UCSD-AML1 (cell line): ENCODE measurements at regions not wholly inside any gene's neighbourhood (a gene's known extent, or its start where the extent isn't known, plus 50 kb on each side); places are given as distances from the start of the nearest gene placed in this dataset.
A peak's percentile ranks its signal among the peaks of the same experiment; 100 is the strongest.

Experiments
- DNase-seq: peaks from one replicate; lab custom pipeline; 2025; ENCODE audit not compliant: unreplicated experiment; lab: John Stamatoyannopoulos, UW

GRCh38 chr7:34269084-34269483 lies 363.7 kb downstream of the BMPER start:
- no peak for DNase-seq

DNA sequence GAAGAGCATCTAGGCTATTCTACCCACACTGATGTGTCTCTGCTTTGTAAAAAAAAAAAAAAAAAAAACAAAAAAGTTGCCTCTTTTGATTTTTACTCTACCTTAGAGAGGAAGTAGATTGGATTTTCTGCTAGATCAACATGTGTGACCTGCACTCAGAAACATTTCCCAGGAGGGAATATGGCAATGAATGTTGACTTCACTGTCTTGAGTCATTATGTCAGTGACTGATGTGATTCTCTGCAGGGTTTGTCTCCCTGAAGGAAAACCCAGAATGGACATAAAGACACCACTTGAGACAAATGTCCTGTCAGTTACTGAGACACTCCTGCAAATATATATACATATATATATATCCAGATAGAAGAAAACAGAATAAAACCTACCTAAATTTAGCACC lies 370.3 kb downstream of the BMPER start:
- DNase-seq, result no peak

DNA sequence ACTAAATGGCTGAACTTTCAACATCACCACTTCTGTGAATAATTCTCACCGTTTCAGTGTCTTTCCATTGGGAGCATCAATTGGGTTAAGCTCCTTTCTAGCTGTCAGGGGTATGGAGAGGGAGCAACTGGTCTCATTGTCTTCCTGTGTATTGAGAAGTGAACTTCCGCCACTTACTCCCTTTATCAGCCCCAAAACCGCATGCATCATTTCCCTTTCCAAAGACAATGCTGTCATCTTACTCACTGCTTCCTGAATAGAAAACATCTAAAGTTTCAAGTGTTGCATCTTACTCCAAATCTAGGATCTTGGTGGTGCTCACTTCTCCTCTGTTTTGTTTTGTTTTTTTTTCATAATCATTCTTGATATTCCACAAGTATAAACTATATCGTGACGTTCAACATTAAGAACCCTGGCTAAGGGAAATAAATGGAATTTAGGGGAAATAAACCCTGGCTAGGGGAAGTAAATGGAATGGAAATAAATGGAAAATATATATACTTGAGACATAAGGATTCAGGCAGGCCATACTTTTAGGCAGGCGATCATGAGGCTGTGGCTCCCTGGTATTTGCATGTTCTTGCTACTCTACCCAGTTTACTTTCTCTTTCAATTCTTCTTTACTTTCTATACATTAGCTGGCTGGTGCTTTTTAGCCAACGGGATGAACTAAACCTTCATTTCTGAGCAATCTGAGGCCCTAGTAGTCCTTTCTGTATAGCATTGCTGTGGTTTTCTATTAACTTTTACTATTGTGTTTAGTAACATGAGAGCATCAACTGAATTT lies 371.9 kb downstream of the BMPER start:
- DNase-seq, result no peak

GRCh38 chr7:34277803-34278199 lies 372.5 kb downstream of the BMPER start:
- DNase-seq, result no peak

GRCh38 chr7:34281260-34281659 lies 375.9 kb downstream of the BMPER start:
- DNase-seq, result no peak

- no peak for DNase-seq
These were observed 375.7 kb upstream of the NPSR1 start for GRCh38 chr7:34282271-34282670.

- no peak for DNase-seq
These were observed 361.4 kb upstream of the NPSR1 start for GRCh38 chr7:34296663-34297062.

DNA sequence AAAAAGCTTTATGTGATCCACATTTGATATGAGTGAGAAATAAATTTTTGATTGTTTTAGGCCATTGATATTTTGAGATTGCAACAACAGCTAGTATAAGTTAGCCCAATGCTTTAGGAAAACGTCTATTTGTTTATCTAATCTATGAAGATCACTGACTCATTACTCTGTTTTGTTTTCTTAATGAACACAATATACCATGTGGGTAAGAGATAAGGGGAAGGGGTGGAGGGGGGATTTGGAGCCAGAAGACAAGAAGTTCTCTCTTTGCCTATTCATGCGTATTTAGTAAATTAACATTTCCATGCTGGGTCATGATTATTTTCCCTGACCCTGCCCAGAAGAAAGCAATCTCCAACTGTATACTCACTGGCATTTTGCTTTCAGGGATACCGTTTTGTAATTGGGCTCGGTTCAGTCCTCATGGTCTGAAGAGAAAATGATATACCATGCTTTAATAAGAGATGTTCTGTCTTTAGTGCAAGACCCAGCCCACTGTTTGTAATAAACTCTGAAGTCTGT lies 359.5 kb upstream of the NPSR1 start:
- no peak for DNase-seq

GRCh38 chr7:34299066-34299465 lies 359.0 kb upstream of the NPSR1 start:
- no peak for DNase-seq

DNA sequence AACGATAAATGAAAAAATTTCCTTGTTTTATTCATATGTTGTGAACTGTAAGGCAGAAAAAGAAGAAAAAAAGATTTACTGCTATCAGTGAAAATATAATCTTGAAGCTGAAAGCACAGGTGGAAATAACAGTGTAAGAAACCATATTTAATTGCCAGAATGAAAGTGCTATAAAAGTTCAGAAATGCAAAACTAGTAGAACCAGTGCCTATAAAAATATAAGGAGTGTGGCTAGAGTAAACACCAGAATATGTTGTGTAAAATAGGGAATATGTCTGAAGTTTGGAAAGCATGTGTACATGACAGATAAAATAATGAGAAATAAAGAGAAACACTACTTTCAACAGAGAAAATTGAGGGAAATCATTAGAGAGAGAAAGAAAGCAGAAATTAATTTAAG lies 350.5 kb upstream of the NPSR1 start:
- no peak for DNase-seq

GRCh38 chr7:34308595-34308994 lies 349.4 kb upstream of the NPSR1 start:
- DNase-seq, result no peak

DNA sequence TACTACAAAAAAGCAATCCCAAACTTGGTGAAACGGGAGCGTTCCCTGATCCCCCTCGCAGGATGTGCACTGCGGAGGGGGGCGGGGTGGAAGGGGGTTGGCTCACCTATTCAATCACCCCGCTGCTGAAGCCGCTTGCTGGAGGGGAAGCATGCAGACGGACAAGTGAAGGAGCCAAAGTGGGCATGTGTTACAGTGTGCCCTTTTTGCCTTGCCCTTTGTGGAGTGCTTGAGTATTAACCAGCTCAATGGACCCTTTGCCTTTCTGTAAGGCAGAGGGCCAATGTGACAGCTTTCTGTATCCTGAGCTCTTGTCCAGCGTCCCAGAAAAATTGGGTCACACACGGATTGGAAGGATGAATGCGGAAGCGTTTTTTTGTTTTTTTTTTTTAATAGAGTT lies 348.9 kb upstream of the NPSR1 start:
- no peak for DNase-seq

GRCh38 chr7:34309584-34309983 lies 348.4 kb upstream of the NPSR1 start:
- no peak for DNase-seq

DNA sequence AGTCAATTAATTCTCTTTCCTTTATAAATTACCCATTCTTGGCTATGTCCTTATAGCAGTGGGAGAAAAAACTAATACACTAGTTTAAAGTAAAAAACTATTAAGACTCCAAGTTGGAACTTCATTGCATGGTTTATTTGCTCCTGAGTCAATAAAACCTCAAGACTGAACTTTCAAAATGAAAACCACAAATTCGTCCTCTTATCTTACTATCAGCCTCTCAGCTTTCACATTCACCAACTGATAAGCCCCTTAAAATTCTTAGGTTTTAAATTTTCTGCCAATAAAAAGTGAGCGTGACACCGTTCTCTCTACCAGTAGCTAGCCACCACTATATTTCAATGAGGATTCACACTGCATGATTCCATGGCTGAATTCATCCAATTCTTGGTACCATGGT lies 346.4 kb upstream of the NPSR1 start:
- no peak for DNase-seq

- DNase-seq, result no peak
These were observed 345.4 kb upstream of the NPSR1 start for GRCh38 chr7:34312624-34313023.

DNA sequence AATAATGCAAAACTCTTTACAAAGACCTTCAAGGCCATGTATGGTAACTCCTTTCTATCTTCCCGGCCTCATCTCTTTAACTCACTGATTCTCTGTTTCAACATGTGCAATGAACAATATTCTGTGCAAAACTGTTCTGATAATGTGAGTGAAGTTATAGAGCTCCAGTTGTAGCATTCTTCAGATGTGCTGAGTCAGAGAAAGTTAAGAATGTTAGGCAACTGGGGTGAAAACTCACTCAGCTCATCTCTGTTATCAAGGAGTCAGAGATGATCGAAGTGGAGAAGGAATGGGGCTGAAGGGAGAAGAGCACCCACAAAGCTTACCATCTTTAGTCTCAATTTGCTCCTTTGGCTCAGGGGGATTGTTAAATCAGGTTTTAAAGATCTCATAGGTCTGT lies 344.7 kb upstream of the NPSR1 start:
- no peak for DNase-seq

DNA sequence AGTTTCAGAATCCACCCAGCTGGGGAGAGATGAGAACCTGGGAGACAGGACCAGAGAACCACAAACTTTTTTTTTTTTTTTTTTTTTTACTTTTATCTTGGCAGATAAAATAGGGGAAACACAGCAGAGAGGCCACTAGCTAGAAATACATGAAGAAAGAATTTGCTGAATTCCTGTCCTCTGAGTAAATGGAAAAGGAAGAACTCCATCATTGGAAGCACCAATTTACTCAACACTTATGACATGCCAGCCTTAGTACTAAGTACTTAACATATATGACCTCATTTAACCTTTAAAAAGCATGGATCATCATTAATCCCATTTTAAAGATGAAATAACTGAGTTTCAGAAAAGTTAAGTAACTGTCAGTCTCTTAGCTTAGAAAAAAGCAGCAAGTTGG lies 343.0 kb upstream of the NPSR1 start:
- no peak for DNase-seq

GRCh38 chr7:34317039-34317438 lies 341.0 kb upstream of the NPSR1 start:
- no peak for DNase-seq

DNA sequence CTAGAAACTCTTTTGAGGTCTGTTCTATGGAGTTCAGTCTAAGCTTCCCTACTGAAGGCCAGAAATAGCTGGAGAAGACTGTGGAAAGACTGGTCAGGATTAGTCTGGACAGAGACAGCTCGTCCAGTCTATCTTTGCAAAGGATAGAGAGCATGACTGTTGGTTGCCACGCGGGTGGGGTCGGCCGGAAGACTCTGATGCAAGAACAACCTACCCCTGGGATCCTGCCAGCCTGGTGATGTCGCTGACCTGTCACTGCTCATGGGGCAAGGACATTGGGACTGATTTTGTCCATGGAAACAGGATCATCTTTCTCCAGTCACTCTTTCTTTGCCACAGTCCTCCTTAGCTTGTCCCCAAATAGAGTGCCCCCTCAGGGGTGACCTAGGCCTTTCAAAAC lies 337.6 kb upstream of the NPSR1 start:
- no peak for DNase-seq

DNA sequence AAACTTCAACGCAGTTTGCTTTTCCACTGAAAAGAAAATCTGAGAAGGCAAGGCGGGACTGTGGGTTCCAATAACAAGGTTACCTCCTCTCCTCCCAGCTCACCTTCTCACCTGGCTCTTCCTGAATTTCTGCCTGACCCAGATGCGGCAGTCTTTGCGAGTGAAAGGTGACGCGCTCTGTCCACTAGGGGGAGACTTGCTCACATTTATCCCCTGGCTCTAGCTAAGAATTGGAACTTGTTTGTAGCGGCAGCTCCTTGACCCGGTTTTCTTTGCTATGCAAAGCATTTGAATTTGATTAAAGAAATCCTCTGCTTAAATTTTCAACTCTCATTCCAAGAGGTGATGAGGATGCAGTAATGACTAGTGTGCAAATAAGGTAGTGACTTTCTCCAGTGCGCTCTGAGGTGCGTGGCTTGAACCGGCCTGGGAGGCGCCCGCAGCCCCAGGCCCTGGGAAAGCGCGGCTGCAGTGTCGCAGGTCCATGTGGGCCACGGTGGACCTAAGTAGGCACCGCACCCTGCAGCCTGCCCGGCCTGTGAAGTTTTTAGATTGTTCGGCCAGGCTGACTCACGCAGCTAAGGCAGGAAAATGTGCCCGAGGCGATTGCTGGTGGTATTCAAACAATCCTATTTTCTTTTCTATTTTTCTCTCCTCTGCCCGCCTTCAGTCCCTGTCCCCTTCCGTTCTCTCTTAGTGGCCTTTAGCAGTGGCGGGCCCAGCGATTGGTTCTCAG lies 336.9 kb upstream of the NPSR1 start:
- DNase-seq, result peak; percentile 11

DNA sequence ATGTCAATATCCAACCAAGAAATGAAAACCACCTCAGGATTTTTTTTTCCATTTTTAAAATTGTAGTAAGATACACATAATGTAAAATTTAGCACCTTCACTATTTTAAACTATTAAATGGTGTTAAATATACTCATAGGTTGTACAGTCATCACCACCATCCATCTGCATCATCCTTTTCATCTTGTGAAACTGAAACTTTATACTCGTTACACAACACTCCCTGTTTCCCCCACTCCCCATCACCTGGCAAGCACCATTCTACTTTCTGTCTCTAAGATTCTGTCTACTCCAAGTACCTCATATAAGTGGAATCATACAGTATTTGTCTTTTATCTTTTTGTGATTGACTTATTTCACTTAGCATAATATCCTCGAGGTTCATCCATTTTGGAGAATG lies 335.2 kb upstream of the NPSR1 start:
- no peak for DNase-seq

- DNase-seq, result no peak
These were observed 330.3 kb upstream of the NPSR1 start for GRCh38 chr7:34327681-34328080.
